H1 (cell line): ENCODE measurements at regions not wholly inside any gene's neighbourhood (a gene's known extent, or its start where the extent isn't known, plus 50 kb on each side); places are given as distances from the start of the nearest gene placed in this dataset.
A peak's percentile ranks its signal among the peaks of the same experiment; 100 is the strongest.

Experiments
- CTCF ChIA-PET: fragments of 300-600 bp; sonication (Branson Sonifier 250); formaldehyde crosslinking; loops from one replicate; lab custom pipeline; 2021; ENCODE audit not compliant: partially characterized antibody; lab: Charles Lee
- POLR2A ChIA-PET: fragments of 300-600 bp; sonication (Branson Sonifier 250); formaldehyde crosslinking; loops from one replicate; lab custom pipeline; 2021; ENCODE audit warnings: inconsistent platforms; ENCODE audit not compliant: partially characterized antibody; lab: Charles Lee
- DNase-seq, 2 experiments: peaks; one replicate each; pipeline versions ENCODE4 v3.0.0 to v3.0.0-alpha.2; 2010 to 2022; ENCODE audit warnings: low spot score in 2 of 2, low read depth in 1 of 2, mixed read lengths in 1 of 2
- FAIRE-seq: peaks from 2 replicates; lab custom pipeline; 2011; peaks lifted over from hg19 to GRCh38; lab: Jason Lieb, UNC
- H2AFZ ChIP-seq: 2 replicates; pipeline ENCODE4 v1.8.1; 2012; ENCODE audit warnings: low read length, inconsistent platforms
- H2AK5ac ChIP-seq: 2 replicates; pipeline ENCODE4 v1.6.1; 2013; ENCODE audit warnings: low read depth, low read length
- H2BK120ac ChIP-seq: replicated peaks from 2 replicates; pipeline ENCODE3; 2013; ENCODE audit warnings: low read depth, low read length, inconsistent platforms
- H2BK12ac ChIP-seq: 2 replicates; pipeline ENCODE4 v1.6.1; 2013; ENCODE audit warnings: low read depth, low read length
- H2BK15ac ChIP-seq: 2 replicates; pipeline ENCODE4 v1.6.1; 2013; ENCODE audit warnings: low read length
- H2BK20ac ChIP-seq: 2 replicates; pipeline ENCODE4 v1.6.1; 2013; ENCODE audit warnings: low read length
- H2BK5ac ChIP-seq: 2 replicates; pipeline ENCODE4 v1.6.1; 2013; ENCODE audit warnings: low read depth, low read length
- H3K14ac ChIP-seq: 2 replicates; pipeline ENCODE4 v1.6.1; 2013; ENCODE audit warnings: inconsistent platforms; ENCODE audit not compliant: insufficient read length
- H3K18ac ChIP-seq: 2 replicates; pipeline ENCODE4 v1.6.1; 2013; ENCODE audit warnings: low read length; ENCODE audit errors: extremely low read depth
- H3K23ac ChIP-seq: 2 replicates; pipeline ENCODE4 v1.6.1; 2013; ENCODE audit warnings: inconsistent platforms; ENCODE audit not compliant: insufficient read length
- H3K23me2 ChIP-seq: 2 replicates; pipeline ENCODE4 v1.6.1; 2013; ENCODE audit warnings: low read depth, low read length
- H3K27ac ChIP-seq: 2 replicates; pipeline ENCODE4 v1.6.1; 2011; ENCODE audit warnings: low read depth, low read length, inconsistent platforms
- H3K27me3 ChIP-seq, 4 experiments: replicated peaks in 1 of 4; 1 replicate in 1 of 4; 2 replicates in 3 of 4; pipeline versions ENCODE4 v1.6.1 to v1.8.1; 2011 to 2013; ENCODE audit warnings: low read length in 3 of 4, mild to moderate bottlenecking in 3 of 4, inconsistent platforms in 2 of 4, mixed read lengths in 2 of 4, moderate library complexity in 1 of 4; ENCODE audit not compliant: control insufficient read depth in 3 of 4, insufficient read depth in 3 of 4; ENCODE audit errors: extremely low read depth in 1 of 4
- H3K36me3 ChIP-seq, 4 experiments: 2 replicates each; pipeline versions ENCODE4 v1.6.1 to v1.8.1; 2011 to 2013; ENCODE audit warnings: mild to moderate bottlenecking in 4 of 4, low read length in 3 of 4, moderate library complexity in 2 of 4, control low read depth in 1 of 4, inconsistent platforms in 1 of 4; ENCODE audit not compliant: insufficient read depth in 4 of 4, control insufficient read depth in 2 of 4
- H3K4ac ChIP-seq: replicated peaks from 2 replicates; pipeline ENCODE3; 2013; ENCODE audit warnings: low read length, low read depth, mixed read lengths, inconsistent platforms; ENCODE audit not compliant: insufficient read length
- H3K4me1 ChIP-seq, 4 experiments: replicated peaks in 1 of 4; 1 replicate in 1 of 4; 2 replicates in 3 of 4; pipeline versions ENCODE4 v1.6.1 to v1.8.1; 2011 to 2013; ENCODE audit warnings: low read length in 3 of 4, inconsistent platforms in 2 of 4, mixed read lengths in 1 of 4; ENCODE audit not compliant: insufficient read depth in 4 of 4, control insufficient read depth in 3 of 4
- H3K4me2 ChIP-seq, 2 experiments: 2 replicates each; pipeline versions ENCODE4 v1.6.1 to v1.8.1; 2011 to 2013; ENCODE audit warnings: low read depth in 2 of 2, low read length in 2 of 2, control low read depth in 1 of 2, inconsistent platforms in 1 of 2, mild to moderate bottlenecking in 1 of 2; ENCODE audit not compliant: insufficient read depth in 1 of 2
- H3K4me3 ChIP-seq, 4 experiments: fragments of 200-600, 300-600 bp in 1 of 4; sonication (generic), shearing (Covaris generic), sonication (Bioruptor Twin) in 1 of 4; 2 replicates each; pipeline versions ENCODE4 v1.5.1 to v1.8.1; 2011 to 2016; ENCODE audit warnings: low read length in 4 of 4, low read depth in 3 of 4, control low read depth in 2 of 4, inconsistent platforms in 2 of 4, mild to moderate bottlenecking in 2 of 4, mixed read lengths in 1 of 4, moderate library complexity in 1 of 4; ENCODE audit not compliant: insufficient read depth in 2 of 4; ENCODE audit errors: extremely low read depth in 1 of 4
- H3K56ac ChIP-seq: replicated peaks from 2 replicates; pipeline ENCODE3; 2013; ENCODE audit warnings: low read depth, mild to moderate bottlenecking, mixed read lengths, low read length, inconsistent platforms; ENCODE audit not compliant: insufficient read length
- H3K79me1 ChIP-seq: 2 replicates; pipeline ENCODE4 v1.6.1; 2013; ENCODE audit warnings: low read depth, low read length, control low read depth
- H3K79me2 ChIP-seq, 2 experiments: 2 replicates each; pipeline versions ENCODE4 v1.6.1 to v1.8.1; 2012 to 2013; ENCODE audit warnings: low read length in 2 of 2, mild to moderate bottlenecking in 2 of 2, inconsistent platforms in 1 of 2; ENCODE audit not compliant: insufficient read depth in 2 of 2, control insufficient read depth in 1 of 2
- H3K9ac ChIP-seq, 4 experiments: replicated peaks in 1 of 4; 1 replicate in 1 of 4; 2 replicates in 3 of 4; pipeline versions ENCODE4 v1.6.1 to v1.8.1; 2011 to 2013; ENCODE audit warnings: low read depth in 3 of 4, low read length in 3 of 4, control low read depth in 2 of 4, mild to moderate bottlenecking in 2 of 4, moderate library complexity in 2 of 4, inconsistent platforms in 1 of 4; ENCODE audit errors: extremely low read depth in 1 of 4
- H3K9me3 ChIP-seq, 2 experiments: 2 replicates each; pipeline versions ENCODE4 v1.6.1 to v1.8.1; 2012 to 2013; ENCODE audit warnings: mild to moderate bottlenecking in 2 of 2, moderate library complexity in 2 of 2, control low read depth in 1 of 2, inconsistent platforms in 1 of 2, low read depth in 1 of 2, low read length in 1 of 2, mixed read lengths in 1 of 2; ENCODE audit not compliant: insufficient read depth in 2 of 2
- H4K20me1 ChIP-seq, 2 experiments: replicated peaks in 1 of 2; 2 replicates each; pipeline versions ENCODE3 to v1.8.1; 2011 to 2013; ENCODE audit warnings: inconsistent platforms in 2 of 2, low read length in 2 of 2, mild to moderate bottlenecking in 1 of 2; ENCODE audit not compliant: insufficient read depth in 2 of 2, control insufficient read depth in 1 of 2
- H4K5ac ChIP-seq: 2 replicates; pipeline ENCODE4 v1.6.1; 2013; ENCODE audit warnings: low read length, low read depth, mixed read lengths, inconsistent platforms; ENCODE audit not compliant: insufficient read length
- H4K8ac ChIP-seq: 2 replicates; pipeline ENCODE4 v1.8.0; 2013; ENCODE audit warnings: mild to moderate bottlenecking, moderate library complexity, low read length, inconsistent platforms; ENCODE audit not compliant: insufficient read depth; ENCODE audit errors: extremely low read depth
- H4K91ac ChIP-seq: replicated peaks from 2 replicates; pipeline ENCODE3; 2013; ENCODE audit warnings: low read length, mixed read lengths, inconsistent platforms; ENCODE audit not compliant: insufficient read length
- CHD2 ChIP-seq: IDR thresholded peaks from 2 replicates; pipeline ENCODE4 v1.6.1; 2012; ENCODE audit warnings: low read length, improper control_type of control experiment
- E2F6 ChIP-seq: IDR thresholded peaks from 2 replicates; pipeline ENCODE4 v1.6.1; 2012; ENCODE audit warnings: inconsistent platforms
- GTF2F1 ChIP-seq: IDR thresholded peaks from 2 replicates; pipeline ENCODE4 v1.6.1; 2012; ENCODE audit warnings: low read depth, low read length, improper control_type of control experiment, borderline replicate concordance
- KDM1A ChIP-seq: fragments of 200-600, 300-600 bp; sonication (generic); IDR thresholded peaks from 2 replicates; pipeline ENCODE4 v1.7.1; 2016; ENCODE audit warnings: mild to moderate bottlenecking, low read length, borderline replicate concordance
- MAX ChIP-seq: IDR thresholded peaks from 2 replicates; pipeline ENCODE4 v1.6.1; 2012; ENCODE audit warnings: inconsistent platforms
- WGBS, 2 experiments: shearing (Covaris generic) in 1 of 2; methylation state at CpG; one replicate each; pipeline versions ENCODE4 v1.1.6 to v1.1.7; 2013 to 2015; ENCODE audit warnings: low lambda C conversion rate in 2 of 2, mixed read lengths in 2 of 2, inconsistent platforms in 1 of 2, low coverage in 1 of 2, missing lambda C conversion rate in 1 of 2; ENCODE audit not compliant: insufficient replicate concordance in 2 of 2, insufficient coverage in 1 of 2, insufficient read length in 1 of 2; ENCODE audit errors: extremely low coverage in 1 of 2, missing lambda C conversion rate in 1 of 2; 5-methylcytosine and 5-hydroxymethylcytosine counted together

GRCh38 chr4:74543983-74544382 is 99.0 kb downstream of the AREG start:
- Histone ChIP-seq H3K4me1 (peaks cover 0 to 8% (median 2%) of the 10 kb centered on the region in 4 experiments; a peak in 3 of 7 replicates), H3K4me2 (no peak overlapping the region), H3K36me3 (no peaks in the 10 kb centered on the region), H3K18ac (no peak overlapping the region), H4K8ac (no peak overlapping the region), H3K14ac (no peak overlapping the region), H3K23ac (no peak overlapping the region), H2AFZ (no peak overlapping the region), H3K27me3 (no peaks in the 10 kb centered on the region), H3K9me3 (no peaks in the 10 kb centered on the region), H3K23me2 (no peaks in the 10 kb centered on the region), H3K79me2 (no peaks in the 10 kb centered on the region), H3K79me1 (no peaks in the 10 kb centered on the region), H2BK120ac (no peak overlapping the region), H3K4ac (no peak overlapping the region), H2BK20ac (no peak overlapping the region), H3K9ac (no peak overlapping the region), H4K91ac (no peak overlapping the region), H2BK5ac (no peak overlapping the region; the same call in 1 of the 2 replicates), H4K20me1 (no peaks in the 10 kb centered on the region), H2BK15ac (no peak overlapping the region), H3K56ac (no peak overlapping the region), H2BK12ac (no peak overlapping the region), H2AK5ac (no peak overlapping the region), H3K4me3 (no peak overlapping the region), H4K5ac (no peak overlapping the region), H3K27ac (0 out of 2 replicates have a peak overlapping the region, but pooled peaks have one; percentile 10)
- POLR2A ChIA-PET, result interaction anchor here (1.1 kb wide), 1 partner anchor 11 kb away, joined by 3 read pairs; no protein-coding TSS in a partner anchor
- CTCF ChIA-PET, result interaction anchor here (1.4 to 3.2 kb wide), 3 partner anchors 11 to 184 kb away, joined by 3 to 14 read pairs (median 7); no protein-coding TSS in a partner anchor
- no peak for TF ChIP-seq KDM1A
- TF ChIP-seq CHD2, result no peak
- TF ChIP-seq GTF2F1, result no peak
- no peak for TF ChIP-seq E2F6
- no peak for TF ChIP-seq MAX
- DNase-seq (no peak), FAIRE-seq (peak; percentile 36)
- 69% methylated on average over 2 of the region's 2 CpGs; no CpG with 5 or more reads in 1 of the 2 experiments for WGBS, 2 experiments
